Liver (tissue), 7 donors: ENCODE measurements at regions not wholly inside any gene's neighbourhood (a gene's known extent, or its start where the extent isn't known, plus 50 kb on each side); places are given as distances from the start of the nearest gene placed in this dataset.

Experiments
- DNase-seq: peaks from one replicate; pipeline ENCODE4 v3.0.0-alpha.2; 2017; ENCODE audit warnings: low spot score
- H3K27ac ChIP-seq, 2 donors: one replicate each; pipeline ENCODE4 v1.7.0; 2013; ENCODE audit warnings: inconsistent platforms in 2 of 2, low read length in 2 of 2, control low read depth in 1 of 2, low read depth in 1 of 2, mild to moderate bottlenecking in 1 of 2
- H3K27me3 ChIP-seq, 4 donors: one replicate each; pipeline versions ENCODE4 v1.6.1 to v1.7.0; 2013; ENCODE audit warnings: low read length in 3 of 4, inconsistent platforms in 1 of 4, mild to moderate bottlenecking in 1 of 4, moderate library complexity in 1 of 4; ENCODE audit not compliant: control insufficient read depth in 4 of 4, insufficient read depth in 4 of 4
- H3K36me3 ChIP-seq, 4 donors: one replicate each; pipeline versions ENCODE4 v1.6.1 to v1.7.0; 2013; ENCODE audit warnings: low read length in 3 of 4, mild to moderate bottlenecking in 3 of 4, low read depth in 1 of 4, moderate library complexity in 1 of 4; ENCODE audit not compliant: control insufficient read depth in 4 of 4, insufficient read depth in 3 of 4
- H3K4me1 ChIP-seq, 4 donors: one replicate each; pipeline versions ENCODE4 v1.6.1 to v1.7.0; 2013; ENCODE audit warnings: low read length in 3 of 4, mild to moderate bottlenecking in 3 of 4, moderate library complexity in 1 of 4; ENCODE audit not compliant: control insufficient read depth in 4 of 4, insufficient read depth in 4 of 4
- H3K4me3 ChIP-seq, 3 donors: one replicate each; pipeline versions ENCODE4 v1.6.1 to v1.7.0; 2013; ENCODE audit warnings: low read length in 3 of 3, control low read depth in 1 of 3, low read depth in 1 of 3, mild to moderate bottlenecking in 1 of 3
- H3K9ac ChIP-seq, 2 donors: one replicate each; pipeline ENCODE4 v1.7.0; 2013; ENCODE audit warnings: low read length in 2 of 2, mild to moderate bottlenecking in 2 of 2, moderate library complexity in 2 of 2, control low read depth in 1 of 2, low read depth in 1 of 2
- H3K9me3 ChIP-seq, 4 donors: one replicate each; pipeline versions ENCODE4 v1.6.1 to v1.7.0; 2013; ENCODE audit warnings: low read length in 3 of 4; ENCODE audit not compliant: control insufficient read depth in 4 of 4
- FOXA1 ChIP-seq: IDR thresholded peaks from 2 replicates; pipeline ENCODE4 v1.6.1; 2016; ENCODE audit warnings: antibody characterized with exemption
- FOXA2 ChIP-seq: IDR thresholded peaks from 2 replicates; pipeline ENCODE4 v1.6.1; 2016; ENCODE audit warnings: antibody characterized with exemption
- GABPA ChIP-seq, 2 donors: IDR thresholded peaks in 1 of 2; conservative IDR thresholded peaks in 1 of 2; 2 replicates each; pipeline ENCODE4 v1.6.1; 2016; ENCODE audit warnings: antibody characterized with exemption in 2 of 2, mild to moderate bottlenecking in 1 of 2, moderate library complexity in 1 of 2
- HNF4A ChIP-seq, 2 donors: conservative IDR thresholded peaks; 2 replicates each; pipeline ENCODE4 v1.6.1; 2016; ENCODE audit warnings: antibody characterized with exemption in 2 of 2, mild to moderate bottlenecking in 2 of 2
- HNF4G ChIP-seq: IDR thresholded peaks from 2 replicates; pipeline ENCODE4 v1.6.1; 2016; ENCODE audit warnings: antibody characterized with exemption
- MAX ChIP-seq: IDR thresholded peaks from 2 replicates; pipeline ENCODE4 v1.6.1; 2016; ENCODE audit warnings: antibody characterized with exemption
- REST ChIP-seq: IDR thresholded peaks from 2 replicates; pipeline ENCODE4 v1.6.1; 2016; ENCODE audit warnings: antibody characterized with exemption, mild to moderate bottlenecking
- RXRA ChIP-seq, 2 donors: IDR thresholded peaks; 2 replicates each; pipeline ENCODE4 v1.6.1; 2017 to 2018; ENCODE audit warnings: antibody characterized with exemption in 2 of 2, mild to moderate bottlenecking in 1 of 2
- SP1 ChIP-seq: IDR thresholded peaks from 2 replicates; pipeline ENCODE4 v1.6.1; 2018; ENCODE audit warnings: antibody characterized with exemption, mild to moderate bottlenecking
- YY1 ChIP-seq: IDR thresholded peaks from 2 replicates; pipeline ENCODE4 v1.6.1; 2016; ENCODE audit warnings: antibody characterized with exemption, mild to moderate bottlenecking
- ZBTB33 ChIP-seq: IDR thresholded peaks from 2 replicates; pipeline ENCODE4 v1.6.1; 2016; ENCODE audit warnings: antibody characterized with exemption
- WGBS: extraction: QIAGEN DNeasy Blood & Tissue Kit; methylation state at CpG from one replicate; pipeline ENCODE4 v1.1.7; 2013; 5-methylcytosine and 5-hydroxymethylcytosine counted together
- donor health status: healthy.
- donor health status: healthy.
- donor health status: healthy.
- donor health status: healthy.

GRCh38 chr15:84398763-84399701, 163.5 kb downstream of the GOLGA6L4 start:
- H3K4me1 ChIP-seq, result no peaks in the 10 kb centered on the region
- no peak for TF ChIP-seq REST
- TF ChIP-seq RXRA (IDR thresholded peaks at IDR 0.05), result no peak
- no peak for TF ChIP-seq HNF4G
- TF ChIP-seq MAX, result no peak
- no peak for TF ChIP-seq SP1
- no peak for TF ChIP-seq YY1
- no peak for TF ChIP-seq FOXA1
- TF ChIP-seq FOXA2, result no peak
- no peak for TF ChIP-seq GABPA (IDR thresholded peaks at IDR 0.05 in 1 of 2, conservative IDR thresholded peaks at IDR 0.05 in 1 of 2)
- no peak for TF ChIP-seq ZBTB33
- DNase-seq, result no peak
- H3K36me3 ChIP-seq, result no peaks in the 10 kb centered on the region
- H3K27ac ChIP-seq, result no peak overlapping the region
- H3K4me3 ChIP-seq, result no peak overlapping the region
- WGBS, result 87% methylated on average over 42 of the region's 42 CpGs
- no peak overlapping the region for H3K9ac ChIP-seq
- no peaks in the 10 kb centered on the region for H3K27me3 ChIP-seq
- no peaks in the 10 kb centered on the region for H3K9me3 ChIP-seq

GRCh38 chr15:84400017-84400740, 164.6 kb downstream of the GOLGA6L4 start:
- Histone ChIP-seq H3K9ac (no peak overlapping the region), H3K4me3 (no peak overlapping the region), H3K27me3 (no peaks in the 10 kb centered on the region), H3K4me1 (no peaks in the 10 kb centered on the region), H3K9me3 (no peaks in the 10 kb centered on the region), H3K36me3 (no peaks in the 10 kb centered on the region), H3K27ac (no peak overlapping the region)
- no peak for DNase-seq
- TF ChIP-seq YY1, result no peak
- TF ChIP-seq MAX, result no peak
- no peak for TF ChIP-seq GABPA (IDR thresholded peaks at IDR 0.05 in 1 of 2, conservative IDR thresholded peaks at IDR 0.05 in 1 of 2)
- no peak for TF ChIP-seq HNF4A (conservative IDR thresholded peaks at IDR 0.05)
- no peak for TF ChIP-seq ZBTB33
- WGBS, result 78% methylated on average over 13 of the region's 13 CpGs
